HG03060 (cell line): ENCODE measurements at regions not wholly inside any gene's neighbourhood (a gene's known extent, or its start where the extent isn't known, plus 50 kb on each side); places are given as distances from the start of the nearest gene placed in this dataset.

Experiments
- ATAC-seq: cut with Tn5 transposase; IDR thresholded peaks from one replicate; pipeline ENCODE4 v1.9.1; 2021; ENCODE audit warnings: low read depth, moderate number of reproducible peaks; ENCODE audit not compliant: unreplicated experiment

- ATAC-seq, result no peak
These were observed 69.9 kb upstream of the KLF7 start for GRCh38 chr2:207235621-207236020.

- ATAC-seq, result no peak
These were observed 70.6 kb upstream of the KLF7 start for GRCh38 chr2:207236156-207236935.

GRCh38 chr2:207238831-207239701 lies 73.3 kb upstream of the KLF7 start:
- ATAC-seq, result no peak

- no peak for ATAC-seq
These were observed 74.2 kb upstream of the KLF7 start for GRCh38 chr2:207239754-207240494.

GRCh38 chr2:207240649-207241048 lies 74.9 kb upstream of the KLF7 start:
- ATAC-seq, result no peak

GRCh38 chr2:207241198-207241597 lies 75.5 kb upstream of the KLF7 start:
- ATAC-seq, result no peak

- ATAC-seq, result no peak
These were observed 77.9 kb upstream of the KLF7 start for GRCh38 chr2:207243601-207244000.

GRCh38 chr2:207244971-207245925 lies 79.5 kb upstream of the KLF7 start:
- ATAC-seq, result no peak

- no peak for ATAC-seq
These were observed 83.1 kb upstream of the KLF7 start for GRCh38 chr2:207248702-207249377.

- ATAC-seq, result no peak
These were observed 85.3 kb upstream of the KLF7 start for GRCh38 chr2:207251022-207251421.

- no peak for ATAC-seq
These were observed 85.9 kb upstream of the KLF7 start for GRCh38 chr2:207251573-207252192.

- ATAC-seq, result no peak
These were observed 86.7 kb upstream of the KLF7 start for GRCh38 chr2:207252416-207252815.

- ATAC-seq, result no peak
These were observed 87.4 kb upstream of the KLF7 start for GRCh38 chr2:207252979-207253645.

- ATAC-seq, result no peak
These were observed 88.1 kb upstream of the KLF7 start for GRCh38 chr2:207253666-207254345.

GRCh38 chr2:207254591-207255464 lies 89.1 kb upstream of the KLF7 start:
- ATAC-seq, result no peak

- ATAC-seq, result no peak
These were observed 90.1 kb upstream of the KLF7 start for GRCh38 chr2:207255565-207256470.
